ENCODE measurements at regions not wholly inside any gene's neighbourhood (a gene's known extent, or its start where the extent isn't known, plus 50 kb on each side); places are given as distances from the start of the nearest gene placed in this dataset.

GRCh38 chr7:121605317-121605680 lies 209.2 kb upstream of the FAM3C start:
- Histone ChIP-seq H3K4me1 (replicated peaks in 1 of 2) (peaks cover 13 to 21% of the 10 kb centered on the region in 2 donors), H3K27ac (peak overlapping the region in 2 of 5 donors; percentile 33 to 59), H3K9me3 (replicated peaks in 1 of 3) (no peaks in the 10 kb centered on the region), H3K27me3 (no peaks in the 10 kb centered on the region), H3K36me3 (replicated peaks in 1 of 2) (no peaks in the 10 kb centered on the region), H3K4me3 (no peak overlapping the region)
- 76 to 88% (median 81%) methylated on average over 3 of the region's 3 CpGs for WGBS, 4 donors
- no peak for DNase-seq
- intact Hi-C loops (cut with DNase I) = no loop called here
- TF ChIP-seq, protein P1, sequence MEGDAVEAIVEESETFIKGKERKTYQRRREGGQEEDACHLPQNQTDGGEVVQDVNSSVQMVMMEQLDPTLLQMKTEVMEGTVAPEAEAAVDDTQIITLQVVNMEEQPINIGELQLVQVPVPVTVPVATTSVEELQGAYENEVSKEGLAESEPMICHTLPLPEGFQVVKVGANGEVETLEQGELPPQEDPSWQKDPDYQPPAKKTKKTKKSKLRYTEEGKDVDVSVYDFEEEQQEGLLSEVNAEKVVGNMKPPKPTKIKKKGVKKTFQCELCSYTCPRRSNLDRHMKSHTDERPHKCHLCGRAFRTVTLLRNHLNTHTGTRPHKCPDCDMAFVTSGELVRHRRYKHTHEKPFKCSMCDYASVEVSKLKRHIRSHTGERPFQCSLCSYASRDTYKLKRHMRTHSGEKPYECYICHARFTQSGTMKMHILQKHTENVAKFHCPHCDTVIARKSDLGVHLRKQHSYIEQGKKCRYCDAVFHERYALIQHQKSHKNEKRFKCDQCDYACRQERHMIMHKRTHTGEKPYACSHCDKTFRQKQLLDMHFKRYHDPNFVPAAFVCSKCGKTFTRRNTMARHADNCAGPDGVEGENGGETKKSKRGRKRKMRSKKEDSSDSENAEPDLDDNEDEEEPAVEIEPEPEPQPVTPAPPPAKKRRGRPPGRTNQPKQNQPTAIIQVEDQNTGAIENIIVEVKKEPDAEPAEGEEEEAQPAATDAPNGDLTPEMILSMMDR (IDR thresholded peaks at IDR 0.05) = no peak
- TF ChIP-seq POLR2A (IDR thresholded peaks at IDR 0.05) = no peak

- Histone ChIP-seq H3K36me3 (replicated peaks in 1 of 2) (no peaks in the 10 kb centered on the region), H3K27ac (peak overlapping the region in 4 of 5 donors; percentile 4 to 59 (median 40)), H3K9me3 (replicated peaks in 1 of 3) (no peaks in the 10 kb centered on the region), H3K27me3 (no peaks in the 10 kb centered on the region), H3K4me1 (replicated peaks in 1 of 2) (peaks cover 13 to 21% of the 10 kb centered on the region in 2 donors), H3K4me3 (no peak overlapping the region)
- intact Hi-C loops (cut with DNase I) = no loop called here
- 45 to 53% (median 45%) methylated on average over 2 of the region's 2 CpGs for WGBS, 4 donors
- TF ChIP-seq, protein P1 (IDR thresholded peaks at IDR 0.05) = no peak
- no peak for TF ChIP-seq POLR2A (IDR thresholded peaks at IDR 0.05)
- peak in 6 of 7 donors; percentile 14 to 55 (median 35) for DNase-seq
Measured at GRCh38 chr7:121604627-121605316, 208.7 kb upstream of the FAM3C start.

- H3K4me3 ChIP-seq = no peak overlapping the region
- intact Hi-C loops (cut with DNase I) = no loop called here
- H3K4me1 ChIP-seq (replicated peaks in 1 of 2) = peaks cover 13 to 21% of the 10 kb centered on the region in 2 donors
- 46 to 52% (median 48%) methylated on average over 2 of the region's 2 CpGs for WGBS, 4 donors
- DNase-seq = no peak
- no peaks in the 10 kb centered on the region for H3K36me3 ChIP-seq (replicated peaks in 1 of 2)
- no peaks in the 10 kb centered on the region for H3K27me3 ChIP-seq
- no peaks in the 10 kb centered on the region for H3K9me3 ChIP-seq (replicated peaks in 1 of 3)
- H3K27ac ChIP-seq = peak overlapping the region in 1 of 5 donors; percentile 47
- TF ChIP-seq, protein P1 (IDR thresholded peaks at IDR 0.05) = no peak
- TF ChIP-seq POLR2A (IDR thresholded peaks at IDR 0.05) = no peak
Measured at GRCh38 chr7:121603886-121604285, 207.8 kb upstream of the FAM3C start.

DNA sequence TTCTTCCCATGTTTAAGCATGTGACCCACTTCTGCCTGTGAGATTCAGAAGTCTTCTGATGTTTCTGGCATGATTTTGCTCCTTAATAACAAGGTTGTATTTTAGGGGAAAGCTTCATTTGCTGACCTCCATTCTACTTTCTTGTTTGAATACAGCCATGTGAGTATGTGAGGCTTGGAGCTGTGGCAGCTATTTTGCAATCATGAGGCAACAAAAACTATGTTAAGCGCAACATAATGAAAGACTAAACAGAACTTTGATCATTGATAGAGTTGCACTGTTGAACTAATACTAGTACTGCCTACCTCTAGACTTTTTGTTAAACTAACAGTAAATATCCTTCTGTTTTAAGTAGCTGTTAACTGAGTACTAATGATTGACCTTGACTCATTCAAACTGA lies 203.8 kb upstream of the FAM3C start:
- DNase-seq = no peak
- intact Hi-C loops (cut with DNase I) = no loop called here
- no peaks in the 10 kb centered on the region for H3K9me3 ChIP-seq (replicated peaks in 1 of 3)
- 94 to 100% (median 99%) methylated on average over 1 of the region's 1 CpG for WGBS, 4 donors
- H3K27ac ChIP-seq = no peak overlapping the region
- TF ChIP-seq POLR2A (IDR thresholded peaks at IDR 0.05) = no peak
- TF ChIP-seq, protein P1 (IDR thresholded peaks at IDR 0.05) = no peak
- H3K4me3 ChIP-seq = no peak overlapping the region
- no peaks in the 10 kb centered on the region for H3K27me3 ChIP-seq
- no peaks in the 10 kb centered on the region for H3K36me3 ChIP-seq (replicated peaks in 1 of 2)
- H3K4me1 ChIP-seq (replicated peaks in 1 of 2) = peaks cover 12 to 14% of the 10 kb centered on the region in 2 donors
